Epidermal melanocyte (primary cell): ENCODE measurements at regions not wholly inside any gene's neighbourhood (a gene's known extent, or its start where the extent isn't known, plus 50 kb on each side); places are given as distances from the start of the nearest gene placed in this dataset.
A peak's percentile ranks its signal among the peaks of the same experiment; 100 is the strongest.
"Not testable (repeated sequence)": the region's sequence is repeated elsewhere in the genome, so short reads cannot be mapped to it uniquely, and the experiment has no call there.

Experiments used
- DNase-seq: peaks from one replicate; pipeline ENCODE4 v3.0.0; 2011; ENCODE audit warnings: low spot score; ENCODE audit not compliant: insufficient read length

DNA sequence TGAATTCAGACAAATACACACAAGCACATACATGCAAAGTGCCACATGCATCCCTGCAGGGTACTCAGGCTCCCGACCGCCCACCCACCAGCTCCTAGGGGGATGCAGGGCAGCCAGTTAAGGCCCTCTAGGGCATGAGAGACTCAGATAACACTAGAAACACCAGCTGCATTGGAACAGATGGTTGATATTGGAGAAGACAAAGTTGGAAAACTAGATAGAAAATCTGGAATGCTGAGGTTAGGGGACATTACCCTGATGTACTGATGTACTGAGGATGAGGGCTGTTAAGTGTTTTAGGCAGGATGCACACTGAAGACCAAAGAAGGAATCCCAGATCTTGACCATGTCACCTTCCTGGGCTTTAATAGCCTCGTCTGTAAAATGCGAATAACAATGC, 134.6 kb upstream of the ECI2 start:
- no peak for DNase-seq

DNA sequence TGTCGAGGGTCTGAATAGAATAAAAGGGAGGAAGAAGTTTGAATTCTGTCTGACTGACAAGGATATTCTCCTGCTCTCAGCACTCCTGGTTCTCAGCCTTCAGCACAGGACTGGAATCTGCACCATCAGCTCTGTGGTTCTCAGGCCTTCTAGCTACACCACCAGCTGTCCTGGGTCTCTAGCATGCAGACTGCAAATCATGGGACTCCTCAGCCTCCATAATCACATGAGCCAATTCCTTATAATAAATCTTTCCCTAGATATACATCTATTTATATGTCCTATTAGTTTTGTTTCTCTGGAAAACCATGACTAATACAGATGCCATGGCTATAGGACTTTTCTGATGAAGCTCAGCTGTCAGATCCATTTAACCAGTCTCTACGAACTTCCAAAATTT, 132.8 kb upstream of the ECI2 start:
- no peak for DNase-seq

DNA sequence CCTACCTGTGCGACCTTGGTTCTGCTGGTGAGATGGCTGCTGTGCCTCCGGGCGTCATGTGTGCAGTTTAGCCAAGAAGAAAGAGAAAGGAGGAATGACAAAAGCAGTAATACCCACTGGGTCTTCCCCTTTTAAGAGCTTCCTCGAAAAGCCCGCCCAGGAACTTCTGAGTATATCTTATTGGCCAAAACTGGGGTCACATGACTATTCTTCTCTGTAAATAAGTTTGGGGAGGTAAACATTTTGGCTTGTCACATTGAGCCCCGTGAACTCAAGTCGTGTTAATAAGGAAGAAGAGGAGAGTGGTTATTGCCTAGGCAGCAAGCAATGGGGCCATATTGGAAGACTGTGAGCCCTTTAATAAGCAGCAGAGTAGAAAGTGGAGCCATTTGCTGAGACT, 130.4 kb upstream of the ECI2 start:
- no peak for DNase-seq

DNA sequence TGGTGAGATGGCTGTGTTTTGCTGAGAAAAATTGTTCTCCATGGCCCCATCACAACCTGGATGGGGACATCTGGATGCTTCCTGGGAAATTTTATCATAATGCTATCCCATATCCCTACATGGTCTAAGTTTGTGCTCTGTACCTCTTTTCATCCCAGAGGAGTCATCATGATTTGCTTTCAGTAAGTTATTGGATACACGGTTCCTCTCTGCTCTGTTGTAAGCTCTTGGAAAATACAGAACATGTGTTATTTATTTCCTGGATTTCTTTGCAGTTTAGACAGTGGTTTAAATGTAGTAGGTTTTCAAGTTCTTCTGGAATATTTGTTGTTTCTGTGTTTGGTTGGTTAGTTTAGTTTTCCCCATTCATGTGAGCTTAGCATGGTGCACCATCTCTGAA, 129.2 kb upstream of the ECI2 start:
- no peak for DNase-seq

DNA sequence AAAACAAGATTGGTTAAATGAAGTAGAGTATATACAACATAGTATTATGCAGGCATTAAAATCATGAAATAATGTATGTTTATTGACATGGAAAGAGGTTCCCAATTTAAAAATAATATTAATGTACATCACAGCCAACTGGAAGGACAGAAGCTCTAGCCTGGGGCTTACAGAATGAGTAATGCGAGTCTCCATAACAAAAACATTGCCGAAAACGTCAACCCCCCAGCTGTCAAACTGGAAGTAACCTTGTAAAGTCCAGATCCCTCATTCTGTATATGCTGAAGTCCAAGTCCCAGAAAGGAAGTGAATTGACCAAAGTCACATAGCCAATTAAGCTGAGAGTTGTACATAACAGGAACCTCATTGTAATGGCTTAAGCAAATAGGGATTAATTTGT, 128.7 kb upstream of the ECI2 start:
- no peak for DNase-seq

DNA sequence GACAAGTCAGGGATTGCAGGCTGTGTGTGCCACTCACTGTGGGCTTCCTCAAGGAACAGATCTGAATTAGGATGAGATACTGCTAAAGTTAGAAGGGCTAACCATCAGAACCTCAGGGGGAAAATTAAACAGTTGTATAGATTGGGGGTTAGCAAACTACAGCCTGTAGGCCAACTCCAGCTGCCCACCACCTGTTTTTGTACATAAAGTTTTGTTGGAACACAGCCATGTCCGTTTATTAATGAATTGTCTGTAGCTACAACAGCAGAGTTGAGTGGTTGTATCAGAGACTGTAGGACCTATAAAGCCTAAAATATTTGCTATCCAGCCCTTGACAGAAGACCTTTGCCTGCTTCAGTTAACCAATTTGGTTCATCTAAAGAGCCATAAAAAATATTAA, 127.2 kb upstream of the ECI2 start:
- no peak for DNase-seq

DNA sequence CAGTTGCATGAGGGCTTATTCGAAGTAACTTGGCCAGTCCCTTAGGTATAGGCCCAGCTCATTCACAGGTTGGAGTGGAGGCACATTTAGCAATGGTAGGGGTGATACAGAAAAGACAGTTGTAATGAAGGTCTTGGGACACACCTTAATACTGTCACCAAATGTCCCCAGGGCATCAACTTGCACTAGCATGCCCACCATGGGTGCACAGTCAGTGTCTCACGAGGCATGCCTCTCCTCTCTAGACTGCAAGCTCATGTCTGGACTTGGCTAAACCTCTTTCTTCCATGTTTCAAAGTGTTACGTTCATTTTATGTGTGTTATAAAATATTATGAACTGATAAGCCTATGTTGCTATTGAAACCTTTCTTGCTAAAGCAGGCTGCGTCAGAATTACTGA, 124.0 kb upstream of the ECI2 start:
- no peak for DNase-seq

DNA sequence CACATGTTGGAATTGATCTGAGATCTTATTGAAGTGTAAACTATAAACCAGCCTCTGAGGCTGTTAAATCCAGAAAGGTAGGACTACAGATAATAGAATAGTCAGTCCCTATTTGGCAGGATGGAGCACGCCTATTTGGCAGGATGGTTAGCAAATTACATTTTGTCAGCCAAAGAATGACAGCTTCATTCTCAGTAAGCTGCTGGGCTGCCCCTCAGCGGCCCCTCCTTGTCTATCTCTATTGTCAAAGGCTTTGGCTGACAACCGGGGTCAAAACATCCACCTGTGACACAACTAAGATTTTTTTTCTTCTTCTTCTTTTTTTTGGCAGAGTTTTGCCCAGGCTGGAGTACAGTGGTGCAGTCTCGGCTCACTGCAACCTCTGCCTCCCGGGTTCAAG, 123.4 kb upstream of the ECI2 start:
- no peak for DNase-seq

DNA sequence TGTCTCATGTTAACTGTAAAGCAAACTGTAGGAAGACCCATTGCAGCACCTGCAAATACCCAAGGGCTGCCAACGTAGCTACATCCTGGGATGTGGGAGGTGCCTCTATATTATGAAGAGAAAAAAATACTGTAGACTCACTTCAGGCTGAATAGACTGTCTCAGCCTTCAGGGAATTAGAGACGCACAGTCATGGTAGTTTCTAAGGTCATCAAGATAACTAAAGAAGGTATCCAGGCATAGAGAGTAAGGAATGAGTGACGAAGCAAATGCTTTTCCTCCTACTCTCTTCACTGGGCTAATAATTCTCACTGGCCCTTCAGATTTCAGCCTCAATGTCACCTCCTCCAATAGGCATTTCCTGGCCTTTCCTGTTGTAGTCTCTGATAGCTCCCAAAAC, 121.6 kb upstream of the ECI2 start:
- no peak for DNase-seq

DNA sequence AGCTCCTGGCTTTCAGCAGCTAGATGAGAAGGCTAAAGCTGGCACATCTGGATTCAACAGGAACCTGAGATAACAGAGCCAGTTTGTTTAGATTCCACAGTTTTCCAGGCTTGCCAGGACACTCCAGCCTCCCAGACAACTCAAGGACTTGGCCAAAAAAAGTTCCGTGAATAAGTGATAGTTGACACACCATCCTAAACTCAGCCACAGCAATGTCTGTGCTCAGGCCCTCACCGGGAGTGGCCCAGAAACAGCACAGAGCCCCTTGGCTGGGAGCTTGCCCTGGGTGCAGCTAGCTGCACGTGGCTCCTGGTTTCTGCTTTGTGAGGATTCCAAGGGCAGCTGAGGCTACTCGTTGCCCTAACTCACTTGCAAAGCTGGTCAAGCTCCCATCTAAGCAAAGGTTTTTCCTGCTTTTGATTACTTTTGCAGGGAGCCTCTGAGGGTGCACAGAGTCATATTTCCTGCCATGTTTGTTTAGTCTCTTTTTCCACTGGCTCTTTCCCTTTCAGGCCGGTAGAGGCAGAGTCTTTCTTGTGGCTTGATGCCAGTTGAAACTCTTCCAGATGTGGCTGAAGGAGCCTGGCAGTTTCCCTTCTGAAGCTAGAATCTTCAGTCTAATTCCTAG, 118.3 kb upstream of the ECI2 start:
- DNase-seq, result peak; percentile 60

DNA sequence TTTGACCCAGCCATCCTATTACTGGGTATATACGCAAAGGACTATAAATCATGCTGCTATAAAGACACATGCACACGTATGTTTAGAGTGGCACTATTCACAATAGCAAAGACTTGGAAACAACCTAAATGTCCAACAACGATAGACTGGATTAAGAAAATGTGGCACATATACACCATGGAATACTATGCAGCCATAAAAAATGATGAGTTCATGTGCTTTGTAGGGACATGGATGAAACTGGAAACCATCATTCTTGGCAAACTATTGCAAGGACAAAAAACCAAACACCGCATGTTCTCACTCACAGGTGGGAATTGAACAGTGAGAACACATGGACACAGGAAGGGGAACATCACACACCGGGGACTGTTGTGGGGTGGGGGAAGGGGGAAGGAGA, 117.1 kb upstream of the ECI2 start:
- not testable (repeated sequence) for DNase-seq

DNA sequence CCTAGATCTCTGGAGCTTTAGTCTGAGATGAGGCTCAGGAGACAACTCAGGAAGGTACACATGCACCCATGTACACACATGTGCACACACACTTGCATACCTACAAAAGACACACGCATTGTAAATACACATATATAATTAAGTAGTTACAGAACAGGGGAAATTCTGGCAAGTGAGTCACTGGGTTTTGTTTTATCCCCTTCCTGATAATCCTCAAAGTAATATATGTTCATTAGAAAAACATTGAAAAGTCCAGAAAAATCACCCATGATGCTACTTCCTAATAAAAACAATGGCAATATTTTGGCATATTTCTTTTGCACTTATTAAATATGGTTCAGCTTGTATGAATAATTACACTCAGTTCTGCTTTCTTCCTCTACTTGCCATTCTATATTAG, 115.3 kb upstream of the ECI2 start:
- no peak for DNase-seq

DNA sequence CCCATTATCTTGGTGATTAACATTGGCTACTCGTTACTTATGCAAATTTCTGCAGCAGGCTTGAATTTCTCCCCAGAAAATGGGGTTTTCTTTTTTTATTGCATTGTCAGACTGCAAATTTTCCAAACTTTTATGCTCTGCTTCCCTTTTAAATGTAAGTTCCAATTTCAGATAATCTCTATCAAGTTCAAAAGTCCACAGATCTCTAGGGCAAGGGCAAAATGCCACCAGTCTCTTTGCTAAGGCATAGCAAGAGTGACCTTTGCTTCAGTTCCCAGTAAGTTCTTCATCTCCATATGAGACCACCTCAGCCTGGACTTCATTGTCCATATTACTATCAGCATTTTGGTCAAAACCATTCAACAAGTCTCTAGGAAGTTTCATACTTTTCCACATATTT, 108.5 kb upstream of the ECI2 start:
- not testable (repeated sequence) for DNase-seq

DNA sequence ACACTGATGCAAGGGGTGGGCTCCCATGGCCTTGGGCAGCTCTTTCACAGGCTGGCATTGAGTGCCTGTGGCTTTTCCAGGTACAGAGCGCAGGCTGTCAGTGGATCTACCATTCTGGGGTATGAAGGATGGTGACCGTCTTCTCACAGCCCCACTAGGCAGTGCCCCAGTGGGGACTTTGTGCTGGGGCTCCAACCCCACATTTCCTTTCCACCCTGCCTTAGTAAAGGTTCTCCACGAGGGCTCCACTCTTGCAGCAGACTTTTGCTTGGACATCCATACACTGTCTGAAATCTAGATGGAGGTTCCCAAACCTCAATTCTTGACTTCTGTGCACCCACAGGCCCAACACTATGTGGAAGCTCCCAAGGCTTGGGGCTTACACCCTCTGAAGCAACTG, 107.9 kb upstream of the ECI2 start:
- no peak for DNase-seq

DNA sequence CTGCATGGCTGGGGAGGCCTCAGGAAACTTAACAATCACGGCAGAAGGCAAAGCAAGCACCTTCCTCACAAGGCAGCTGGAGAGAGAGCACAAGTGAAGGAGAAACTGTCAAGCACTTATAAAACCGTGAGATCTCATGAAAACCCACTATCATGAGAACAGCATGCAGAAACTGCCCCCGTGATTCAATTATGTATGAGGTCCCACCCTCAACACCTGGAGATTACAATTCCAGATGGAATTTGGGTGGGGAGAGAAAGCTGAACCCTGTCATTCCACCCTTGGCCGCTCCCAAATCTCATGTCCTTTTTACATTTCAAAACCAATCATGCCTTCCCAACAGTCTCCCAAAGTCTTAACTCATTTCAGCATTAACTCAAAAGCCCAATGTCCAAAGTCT, 107.2 kb upstream of the ECI2 start:
- no peak for DNase-seq

DNA sequence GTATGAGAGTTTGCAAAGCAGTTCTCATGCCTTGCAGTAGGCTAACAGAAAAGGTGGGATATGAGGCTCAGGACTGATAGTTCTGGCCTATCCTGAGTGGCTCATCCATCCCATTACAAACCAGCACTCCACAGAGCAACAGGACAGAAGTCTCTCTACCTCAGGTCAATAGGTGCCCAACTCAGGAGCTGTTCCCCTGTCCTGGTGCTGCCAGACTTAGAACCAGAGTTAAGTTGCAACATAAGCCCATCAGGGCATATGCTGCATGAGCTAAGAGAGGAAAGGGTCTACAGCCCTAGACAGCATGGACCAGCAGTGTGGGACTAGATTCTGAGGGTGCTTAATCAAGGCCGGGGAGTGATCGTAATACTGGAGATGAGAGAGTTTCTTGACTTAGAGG, 104.8 kb upstream of the ECI2 start:
- no peak for DNase-seq

DNA sequence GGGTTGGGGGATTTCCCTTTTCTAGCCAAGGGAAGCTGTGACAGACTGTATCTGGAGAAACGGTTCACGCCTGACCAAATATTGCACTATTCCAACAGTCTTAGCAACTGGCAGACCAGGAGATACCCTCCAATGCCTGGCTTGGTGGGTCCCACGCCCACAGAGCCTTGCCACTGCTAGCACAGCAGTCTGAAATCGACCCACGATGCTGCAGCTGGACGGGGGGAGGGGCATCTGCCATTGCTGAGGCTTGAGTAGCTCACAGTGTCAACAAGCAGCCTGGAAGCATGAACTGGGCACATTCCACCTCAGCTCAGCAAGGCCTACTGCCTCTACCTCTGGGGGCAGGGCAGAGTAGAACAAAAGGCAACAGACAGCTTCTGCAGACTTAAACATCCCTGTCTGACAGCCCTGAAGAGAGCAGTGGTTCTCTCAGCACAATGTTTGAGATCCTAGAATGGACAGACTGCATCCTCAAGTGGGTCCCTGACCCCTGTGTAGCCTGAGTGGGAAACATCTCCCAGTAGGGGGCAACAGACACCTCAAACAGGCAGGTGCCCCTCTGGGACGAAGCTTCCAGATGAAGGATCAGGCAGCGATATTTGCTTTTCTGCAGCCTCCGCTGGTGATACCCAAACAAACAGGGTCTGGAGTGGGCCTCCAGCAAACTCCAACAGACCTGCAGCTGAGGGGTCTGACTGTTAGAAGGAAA, 89.9 kb upstream of the ECI2 start:
- no peak for DNase-seq

DNA sequence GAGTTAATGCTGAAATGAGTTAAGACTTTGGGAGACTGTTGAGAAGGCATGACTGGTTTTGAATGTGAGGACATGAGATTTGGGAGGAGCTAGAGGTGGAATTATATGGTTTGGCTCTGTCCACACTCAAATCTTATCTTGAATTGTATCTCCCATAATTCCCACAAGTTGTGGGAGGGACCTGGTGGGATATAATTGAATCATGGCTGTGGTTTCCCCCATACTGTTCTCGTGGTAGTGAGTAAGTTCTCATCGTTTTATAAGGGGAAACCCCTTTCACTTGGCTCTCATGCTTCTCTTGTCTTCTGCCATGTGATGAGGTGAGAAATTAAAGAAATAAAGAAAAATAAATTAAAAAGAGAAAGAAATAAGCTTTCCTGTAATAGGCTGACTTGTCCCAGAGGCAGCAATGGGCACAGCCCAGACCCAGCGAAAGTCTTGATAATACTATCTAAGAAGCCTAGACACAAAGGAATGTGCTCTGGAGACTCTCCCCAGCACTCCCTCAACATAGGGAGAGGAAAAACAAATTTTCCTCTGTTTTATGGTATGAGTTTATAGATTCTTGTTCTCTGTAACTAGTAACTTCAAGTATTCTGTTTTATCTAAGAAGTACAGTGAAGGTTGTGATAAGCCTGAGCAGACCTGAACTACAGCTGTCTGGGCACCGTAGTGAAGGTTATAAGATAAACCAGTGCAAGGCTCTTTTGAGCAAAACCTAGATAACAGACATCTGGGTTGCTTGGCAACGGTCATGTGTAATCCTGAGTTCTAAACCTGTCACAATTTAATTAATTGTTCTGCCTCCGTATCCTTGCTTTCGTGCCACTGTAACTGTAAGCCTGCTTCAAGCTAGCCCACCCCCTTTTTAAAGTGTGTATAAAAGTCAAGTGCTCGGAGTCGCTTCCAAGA, 88.9 kb upstream of the ECI2 start:
- DNase-seq, result no peak

DNA sequence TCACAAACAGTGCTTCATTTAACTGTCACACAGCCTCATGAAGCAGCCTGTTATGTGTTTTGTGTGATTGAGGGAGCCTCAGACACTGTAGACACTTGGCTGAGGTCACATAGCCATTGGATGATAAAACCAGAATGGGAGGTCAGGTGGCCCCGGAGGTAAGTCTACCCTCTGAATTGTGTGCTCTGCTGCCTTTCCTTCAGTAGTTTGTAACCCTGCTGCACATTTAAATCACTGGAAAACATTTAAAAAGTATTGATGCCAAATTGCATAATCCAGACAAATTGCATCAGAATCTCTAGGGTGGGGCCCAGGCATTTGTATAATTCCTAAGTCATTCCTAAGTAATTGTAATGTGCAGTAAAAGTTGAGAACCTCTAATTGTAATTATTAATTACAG, 85.2 kb upstream of the ECI2 start:
- no peak for DNase-seq

DNA sequence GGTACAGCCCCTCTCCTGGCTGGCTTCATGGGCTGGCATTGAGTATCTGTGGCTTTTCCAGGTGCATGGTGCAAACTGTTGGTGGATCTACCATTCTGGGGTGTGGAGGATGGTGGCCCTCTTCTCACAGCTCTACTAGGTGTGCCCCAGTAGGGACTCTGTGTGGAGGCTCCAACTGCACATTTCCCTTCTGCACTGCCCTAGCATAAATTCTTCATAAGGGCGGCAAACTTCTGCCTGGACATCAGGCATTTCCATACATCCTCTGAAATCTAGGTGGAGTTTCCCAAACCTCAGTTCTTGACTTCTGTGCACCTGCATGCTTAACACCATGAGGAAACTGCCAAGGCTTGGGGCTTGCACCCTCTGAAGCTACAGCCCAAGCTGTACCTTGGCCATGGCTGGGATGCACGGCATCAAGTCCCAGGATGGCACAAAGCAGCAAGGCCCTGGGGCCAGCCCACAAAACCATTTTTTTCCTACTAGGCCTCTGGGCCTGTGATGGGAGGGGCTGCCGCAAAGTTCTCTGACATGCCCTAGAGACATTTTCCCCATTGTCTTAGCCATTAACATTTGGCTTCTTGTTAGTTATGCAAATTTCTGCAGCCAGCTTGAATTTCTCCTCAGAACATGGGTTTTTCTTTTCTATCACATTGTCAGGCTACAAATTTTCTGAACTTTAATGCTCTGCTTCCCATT, 83.4 kb upstream of the ECI2 start:
- DNase-seq, result not testable (repeated sequence)

DNA sequence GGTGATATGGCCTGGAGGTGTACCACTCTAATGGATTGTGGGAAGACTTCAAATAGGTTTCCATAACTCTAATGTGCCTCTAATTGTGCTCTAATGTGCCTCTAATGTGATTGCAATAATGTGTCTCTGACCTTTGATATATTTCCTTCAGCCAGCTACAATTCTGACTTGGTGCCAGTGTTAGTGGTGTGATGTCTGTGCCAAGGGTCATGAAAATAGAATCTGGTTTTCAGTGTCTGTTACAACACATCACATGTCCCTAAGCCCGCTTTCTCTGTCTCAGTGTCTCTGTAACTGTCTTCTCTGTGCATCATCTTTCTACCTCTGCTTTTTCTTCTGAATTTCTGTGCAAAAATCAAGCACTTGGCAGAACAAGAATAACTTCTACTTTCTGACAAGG, 77.2 kb upstream of the ECI2 start:
- no peak for DNase-seq
